ENCODE measurements at regions not wholly inside any gene's neighbourhood (a gene's known extent, or its start where the extent isn't known, plus 50 kb on each side); places are given as distances from the start of the nearest gene placed in this dataset.

DNA sequence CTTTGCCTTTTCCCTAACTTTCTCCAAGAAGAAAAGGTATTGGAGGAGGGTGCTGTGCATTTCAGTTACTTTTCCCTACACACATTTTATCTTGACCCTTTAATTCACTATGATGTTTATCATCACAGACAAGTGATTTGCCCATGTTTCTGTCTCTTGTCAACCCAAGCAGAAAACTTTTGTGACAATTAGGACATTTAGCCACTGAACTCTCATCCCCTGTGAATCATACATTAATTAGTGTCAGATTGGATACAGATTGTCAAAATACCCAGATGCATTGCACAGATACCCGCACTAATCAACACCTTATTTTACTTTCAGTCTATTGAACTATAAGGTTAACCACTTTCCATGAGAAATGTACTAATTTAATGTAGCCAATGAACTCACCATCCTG lies 912.9 kb downstream of the SORCS1 start:
- no peak for TF ChIP-seq CTCF (IDR thresholded peaks at IDR 0.05; ENCODE audit: control insufficient read depth, extremely low read depth, insufficient read depth)
- no peak for DNase-seq (ENCODE audit: low read depth)
- no peak overlapping the region for H3K4me3 ChIP-seq (ENCODE audit: low read depth, low read length)

DNA sequence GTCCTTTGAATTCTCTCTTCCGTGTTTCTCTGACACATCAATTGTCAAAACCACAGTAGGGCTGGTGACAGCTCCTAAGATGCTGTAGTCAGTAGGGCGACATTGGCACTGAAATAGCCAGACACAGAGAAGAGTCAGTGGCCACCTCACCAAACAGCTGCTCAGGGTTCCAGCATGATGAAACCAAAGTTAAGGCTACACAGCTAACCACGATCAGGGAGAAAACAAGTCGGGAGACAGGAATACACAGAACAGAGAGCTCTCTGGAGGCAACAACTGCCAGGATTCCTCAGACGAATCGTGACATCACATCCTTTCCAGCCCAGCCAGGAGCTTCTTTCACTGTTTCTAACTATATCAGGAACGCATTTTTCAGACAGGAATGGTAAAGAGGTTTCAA lies 922.2 kb downstream of the SORCS1 start:
- no peak for TF ChIP-seq CTCF (IDR thresholded peaks at IDR 0.05; ENCODE audit: control insufficient read depth, extremely low read depth, insufficient read depth)
- DNase-seq (ENCODE audit: low read depth) = no peak
- H3K4me3 ChIP-seq (ENCODE audit: low read depth, low read length) = no peak overlapping the region

- DNase-seq (ENCODE audit: low read depth) = no peak
- TF ChIP-seq CTCF (IDR thresholded peaks at IDR 0.05; ENCODE audit: control insufficient read depth, extremely low read depth, insufficient read depth) = no peak
- H3K4me3 ChIP-seq (ENCODE audit: low read depth, low read length) = no peak overlapping the region
These were observed 937.7 kb downstream of the SORCS1 start for GRCh38 chr10:106226828-106227227.

DNA sequence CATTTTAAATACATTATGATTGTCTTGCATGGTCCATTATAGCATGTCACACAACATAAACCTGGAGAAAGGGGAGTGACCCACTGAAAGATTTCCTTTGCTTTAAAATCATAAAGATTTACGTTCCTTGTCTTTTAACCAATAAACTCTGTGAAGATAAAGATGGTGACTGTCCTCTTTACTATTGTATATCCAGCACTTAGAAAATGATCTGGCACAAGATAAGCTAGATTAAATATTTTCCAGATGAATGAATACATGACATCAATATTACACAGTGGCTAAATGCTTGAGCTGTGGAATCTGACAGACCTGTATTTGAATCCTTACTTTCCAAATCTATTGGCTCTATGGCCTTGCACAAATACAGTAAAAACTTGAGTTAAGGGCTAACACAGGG lies 938.4 kb downstream of the SORCS1 start:
- H3K4me3 ChIP-seq (ENCODE audit: low read depth, low read length) = no peak overlapping the region
- TF ChIP-seq CTCF (IDR thresholded peaks at IDR 0.05; ENCODE audit: control insufficient read depth, extremely low read depth, insufficient read depth) = no peak
- no peak for DNase-seq (ENCODE audit: low read depth)

GRCh38 chr10:106224676-106225075 lies 939.8 kb downstream of the SORCS1 start:
- no peak for TF ChIP-seq CTCF (IDR thresholded peaks at IDR 0.05; ENCODE audit: control insufficient read depth, extremely low read depth, insufficient read depth)
- no peak overlapping the region for H3K4me3 ChIP-seq (ENCODE audit: low read depth, low read length)
- DNase-seq (ENCODE audit: low read depth) = no peak

DNA sequence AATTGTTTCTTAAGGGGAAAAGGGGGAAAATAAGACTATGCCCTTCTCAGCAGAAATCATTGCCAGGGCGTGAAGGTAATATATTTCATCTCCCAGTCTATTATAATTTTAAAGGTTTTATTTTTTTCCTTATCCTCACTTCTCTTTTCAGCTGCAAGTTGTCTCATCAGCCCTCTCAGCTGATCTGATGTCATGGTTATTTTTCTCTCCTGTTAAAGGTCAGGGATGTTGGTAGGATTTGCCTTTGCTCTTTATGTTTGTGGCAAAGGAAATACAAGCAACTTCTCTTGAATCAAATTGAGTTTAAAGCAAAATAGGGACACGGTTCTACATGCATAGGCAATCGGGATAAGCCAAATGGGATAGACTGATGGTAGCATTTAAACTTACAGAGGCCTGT lies 946.9 kb downstream of the SORCS1 start:
- DNase-seq (ENCODE audit: low read depth) = no peak
- H3K4me3 ChIP-seq (ENCODE audit: low read depth, low read length) = no peak overlapping the region
- TF ChIP-seq CTCF (IDR thresholded peaks at IDR 0.05; ENCODE audit: control insufficient read depth, extremely low read depth, insufficient read depth) = no peak

DNA sequence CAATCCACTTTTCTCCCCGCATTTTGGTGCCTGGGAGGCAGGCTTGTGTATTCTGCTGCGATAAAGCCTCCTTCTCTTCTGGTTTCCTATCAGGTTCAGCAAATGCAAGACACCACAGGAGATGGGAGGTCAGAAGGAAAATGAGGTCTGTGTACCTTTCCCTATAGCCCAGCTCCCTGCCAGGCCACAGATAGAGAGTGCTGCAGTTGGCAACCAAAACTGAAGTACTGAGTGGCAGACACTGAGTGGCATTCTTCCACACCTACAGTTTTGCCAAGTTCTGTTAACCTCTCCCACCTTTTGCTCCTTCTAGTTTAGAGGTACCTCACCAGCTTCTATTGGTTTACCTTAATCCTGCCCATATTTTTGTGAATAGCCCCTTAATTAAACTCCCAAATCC lies 948.4 kb downstream of the SORCS1 start:
- TF ChIP-seq CTCF (IDR thresholded peaks at IDR 0.05; ENCODE audit: control insufficient read depth, extremely low read depth, insufficient read depth) = no peak
- H3K4me3 ChIP-seq (ENCODE audit: low read depth, low read length) = no peak overlapping the region
- no peak for DNase-seq (ENCODE audit: low read depth)

All from LNCaP clone FGC (cell line).